GM18520 (cell line): ENCODE measurements at regions not wholly inside any gene's neighbourhood (a gene's known extent, or its start where the extent isn't known, plus 50 kb on each side); places are given as distances from the start of the nearest gene placed in this dataset.
"Not testable (repeated sequence)": the region's sequence is repeated elsewhere in the genome, so short reads cannot be mapped to it uniquely, and the experiment has no call there.

Source experiments
- ATAC-seq: cut with Tn5 transposase; IDR thresholded peaks from one replicate; pipeline ENCODE4 v1.9.1; 2021; ENCODE audit not compliant: unreplicated experiment

GRCh38 chr5:121429761-121430160, 421.9 kb upstream of the FTMT start:
- no peak for ATAC-seq

GRCh38 chr5:121430538-121430937, 421.1 kb upstream of the FTMT start:
- ATAC-seq: no peak

- ATAC-seq: no peak
These were observed 406.2 kb upstream of the FTMT start for GRCh38 chr5:121445511-121445910.

- no peak for ATAC-seq
These were observed 389.2 kb upstream of the FTMT start for GRCh38 chr5:121462441-121462840.

GRCh38 chr5:121471222-121471621, 380.5 kb upstream of the FTMT start:
- ATAC-seq: not testable (repeated sequence)

- ATAC-seq: no peak
These were observed 373.0 kb upstream of the FTMT start for GRCh38 chr5:121478636-121479035.

GRCh38 chr5:121479337-121479736, 372.3 kb upstream of the FTMT start:
- ATAC-seq: no peak

GRCh38 chr5:121485281-121485680, 366.4 kb upstream of the FTMT start:
- no peak for ATAC-seq

- ATAC-seq: not testable (repeated sequence)
These were observed 365.7 kb upstream of the FTMT start for GRCh38 chr5:121485999-121486398.

- ATAC-seq: no peak
These were observed 361.7 kb upstream of the FTMT start for GRCh38 chr5:121489972-121490371.

- no peak for ATAC-seq
These were observed 354.5 kb upstream of the FTMT start for GRCh38 chr5:121497176-121497575.

- ATAC-seq: no peak
These were observed 351.4 kb upstream of the FTMT start for GRCh38 chr5:121500310-121500709.

GRCh38 chr5:121503111-121503840, 348.4 kb upstream of the FTMT start:
- no peak for ATAC-seq

- ATAC-seq: no peak
These were observed 334.7 kb upstream of the FTMT start for GRCh38 chr5:121516997-121517396.

- ATAC-seq: no peak
These were observed 326.0 kb upstream of the FTMT start for GRCh38 chr5:121525706-121526105.

GRCh38 chr5:121526908-121527307, 324.8 kb upstream of the FTMT start:
- ATAC-seq: no peak

- no peak for ATAC-seq
These were observed 317.9 kb upstream of the FTMT start for GRCh38 chr5:121533814-121534213.

GRCh38 chr5:121550989-121551388, 300.7 kb upstream of the FTMT start:
- no peak for ATAC-seq

GRCh38 chr5:121559832-121560231, 291.9 kb upstream of the FTMT start:
- ATAC-seq: no peak

GRCh38 chr5:121572061-121572460, 279.6 kb upstream of the FTMT start:
- ATAC-seq: no peak

GRCh38 chr5:121573721-121574382, 277.8 kb upstream of the FTMT start:
- no peak for ATAC-seq

- ATAC-seq: no peak
These were observed 270.1 kb upstream of the FTMT start for GRCh38 chr5:121581588-121581987.

GRCh38 chr5:121596882-121597281, 254.8 kb upstream of the FTMT start:
- no peak for ATAC-seq
